Neural progenitor cell (in vitro differentiated cells): ENCODE measurements at regions not wholly inside any gene's neighbourhood (a gene's known extent, or its start where the extent isn't known, plus 50 kb on each side); places are given as distances from the start of the nearest gene placed in this dataset.
"Not testable (repeated sequence)": the region's sequence is repeated elsewhere in the genome, so short reads cannot be mapped to it uniquely, and the experiment has no call there.

ENCODE experiments used
- DNase-seq: peaks from one replicate; pipeline ENCODE4 v3.0.0-alpha.2; 2016; ENCODE audit warnings: low spot score
- H2AFZ ChIP-seq: fragments of 200-600 bp; sonication (generic); replicated peaks from 2 replicates; pipeline ENCODE4 v1.6.1; 2016; ENCODE audit warnings: antibody characterized with exemption
- H3F3A ChIP-seq: fragments of 200-600 bp; sonication (generic); 2 replicates; pipeline ENCODE4 v1.6.1; 2016; ENCODE audit warnings: antibody characterized with exemption, low read depth
- H3K27ac ChIP-seq: fragments of 200-600 bp; sonication (generic); 2 replicates; pipeline ENCODE4 v1.5.1; 2016; ENCODE audit warnings: mild to moderate bottlenecking
- H3K27me3 ChIP-seq: fragments of 200-600 bp; sonication (generic); 2 replicates; pipeline ENCODE4 v1.6.1; 2016; ENCODE audit warnings: mild to moderate bottlenecking, moderate library complexity
- H3K36me3 ChIP-seq: fragments of 200-600 bp; sonication (generic); 2 replicates; pipeline ENCODE4 v1.5.1; 2016
- H3K4me1 ChIP-seq: fragments of 200-600 bp; sonication (generic); 2 replicates; pipeline ENCODE4 v1.6.1; 2016; ENCODE audit warnings: mixed run types
- H3K4me2 ChIP-seq: fragments of 200-600 bp; sonication (generic); 2 replicates; pipeline ENCODE4 v1.6.1; 2016
- H3K4me3 ChIP-seq: fragments of 200-600 bp; sonication (generic); 2 replicates; pipeline ENCODE4 v1.5.1; 2016
- H3K79me2 ChIP-seq: fragments of 200-600 bp; sonication (generic); 2 replicates; pipeline ENCODE4 v1.6.1; 2016; ENCODE audit warnings: low read depth
- H3K9ac ChIP-seq: fragments of 200-600 bp; sonication (generic); 2 replicates; pipeline ENCODE4 v1.6.1; 2016
- H3K9me3 ChIP-seq: fragments of 200-600 bp; sonication (generic); 2 replicates; pipeline ENCODE4 v1.5.1; 2016; ENCODE audit warnings: low read depth
- H4K20me1 ChIP-seq: fragments of 200-600 bp; sonication (generic); 2 replicates; pipeline ENCODE4 v1.6.1; 2016; ENCODE audit warnings: low read depth
- H3K27ac Mint-ChIP-seq: 3 replicates; pipeline ENCODE4 v1.8.0; 2021; ENCODE audit warnings: mixed read lengths
- H3K27me3 Mint-ChIP-seq: 2 replicates; pipeline ENCODE4 v1.8.0; 2022; ENCODE audit warnings: low read depth, mild to moderate bottlenecking, inconsistent platforms, moderate library complexity, mixed read lengths; ENCODE audit not compliant: insufficient read depth
- H3K36me3 Mint-ChIP-seq: 3 replicates; pipeline ENCODE4 v1.8.0; 2021; ENCODE audit warnings: mixed read lengths
- H3K4me1 Mint-ChIP-seq: 3 replicates; pipeline ENCODE4 v1.8.0; 2021; ENCODE audit warnings: mixed read lengths
- H3K4me3 Mint-ChIP-seq: 3 replicates; pipeline ENCODE4 v1.8.0; 2021; ENCODE audit warnings: mild to moderate bottlenecking, moderate library complexity, mixed read lengths
- H3K9me3 Mint-ChIP-seq: 3 replicates; pipeline ENCODE4 v1.8.0; 2020; ENCODE audit warnings: mixed read lengths
- CTCF ChIP-seq: fragments of 200-600 bp; sonication (generic); IDR thresholded peaks from 2 replicates; pipeline ENCODE4 v1.5.1; 2017; ENCODE audit warnings: antibody characterized with exemption, mild to moderate bottlenecking
- EZH2 ChIP-seq: fragments of 200-600 bp; sonication (generic); IDR thresholded peaks from 2 replicates; pipeline ENCODE4 v1.6.1; 2017; ENCODE audit warnings: antibody characterized with exemption, mild to moderate bottlenecking, moderate library complexity
- EZH2phosphoT487 ChIP-seq: fragments of 200-600 bp; sonication (generic); IDR thresholded peaks from 2 replicates; pipeline ENCODE4 v1.6.1; 2017; ENCODE audit warnings: antibody characterized with exemption

DNA sequence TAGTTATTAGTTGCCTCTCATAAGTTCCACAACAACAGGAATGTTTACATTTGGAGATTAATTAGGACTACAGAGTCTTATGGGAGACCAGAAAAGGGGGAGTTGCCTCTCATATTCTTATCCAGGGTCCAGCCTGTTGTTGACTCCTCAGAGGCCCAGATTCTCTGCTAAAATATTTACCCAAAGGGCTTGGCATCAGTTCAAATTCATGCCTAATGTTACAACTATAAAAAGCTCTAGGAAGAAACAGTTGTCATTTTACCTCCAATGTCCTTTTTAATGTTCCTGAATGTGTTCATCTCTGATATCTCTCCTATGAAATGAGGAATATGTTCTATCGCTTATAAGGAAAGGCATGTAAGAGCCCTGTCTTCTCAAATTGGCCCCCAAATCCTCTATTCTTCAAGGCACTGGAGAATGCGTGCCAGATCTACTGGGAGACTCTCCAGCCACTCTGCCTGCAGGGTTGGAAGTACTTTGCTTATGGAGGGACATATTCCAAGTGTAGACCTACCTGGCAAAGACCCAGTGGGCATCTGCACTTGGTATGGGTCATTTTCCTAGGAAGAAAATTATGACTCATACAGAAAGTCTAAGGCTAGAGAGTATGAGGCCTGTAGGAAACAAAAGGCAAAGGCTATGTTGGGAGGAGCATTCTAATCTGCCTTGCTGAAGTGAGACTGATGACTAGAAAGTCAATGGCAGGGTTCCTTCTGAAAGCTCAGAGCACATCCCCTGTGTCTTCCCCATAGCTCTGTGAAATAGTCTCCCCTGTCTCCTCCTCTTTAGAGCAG, 192.6 kb downstream of the ESM1 start:
- Histone ChIP-seq H3K27me3 (no peaks in the 10 kb centered on the region), H3K36me3 (no peaks in the 10 kb centered on the region), H3K4me3 (no peak overlapping the region), H3K4me2 (no peak overlapping the region), H3K79me2 (no peaks in the 10 kb centered on the region), H3K27ac (no peak overlapping the region), H3K9me3 (no peaks in the 10 kb centered on the region), H3K4me1 (no peaks in the 10 kb centered on the region), H4K20me1 (no peaks in the 10 kb centered on the region), H3F3A (no peaks in the 10 kb centered on the region), H2AFZ (no peak overlapping the region), H3K9ac (no peak overlapping the region)
- Mint-ChIP-seq H3K4me1 (no peaks in the 10 kb centered on the region), H3K27me3 (peaks cover 4% of the 10 kb centered on the region), H3K27ac (no peak overlapping the region), H3K36me3 (no peaks in the 10 kb centered on the region), H3K9me3 (no peaks in the 10 kb centered on the region), H3K4me3 (no peak overlapping the region)
- TF ChIP-seq EZH2phosphoT487 (no peak), CTCF (no peak), EZH2 (no peak)
- no peak for DNase-seq

GRCh38 chr5:54787910-54788309, 197.5 kb downstream of the ESM1 start:
- H3K27ac Mint-ChIP-seq, H2AFZ ChIP-seq, H3K4me3 Mint-ChIP-seq, H3K4me2 ChIP-seq, DNase-seq, H3K9me3 ChIP-seq, H3K4me1 ChIP-seq, H3K27me3 ChIP-seq, H3K4me3 ChIP-seq, H3F3A ChIP-seq, H4K20me1 ChIP-seq, H3K27ac ChIP-seq, H3K27me3 Mint-ChIP-seq, H3K36me3 ChIP-seq, H3K36me3 Mint-ChIP-seq, H3K9ac ChIP-seq, H3K79me2 ChIP-seq, H3K9me3 Mint-ChIP-seq, H3K4me1 Mint-ChIP-seq: not testable (repeated sequence)

- no peaks in the 10 kb centered on the region for H3K79me2 ChIP-seq
- Mint-ChIP-seq H3K27me3 (peaks cover 4% of the 10 kb centered on the region), H3K36me3 (no peaks in the 10 kb centered on the region), H3K4me1 (no peaks in the 10 kb centered on the region), H3K4me3 (no peak overlapping the region), H3K9me3 (peaks cover 14% of the 10 kb centered on the region), H3K27ac (no peak overlapping the region)
- H3K4me2 ChIP-seq: no peak overlapping the region
- H3K9me3 ChIP-seq: no peaks in the 10 kb centered on the region
- no peak overlapping the region for H2AFZ ChIP-seq
- TF ChIP-seq CTCF (no peak), EZH2 (no peak), EZH2phosphoT487 (no peak)
- H3K27ac ChIP-seq: no peak overlapping the region
- no peaks in the 10 kb centered on the region for H3F3A ChIP-seq
- no peak overlapping the region for H3K4me3 ChIP-seq
- no peaks in the 10 kb centered on the region for H3K27me3 ChIP-seq
- H3K36me3 ChIP-seq: no peaks in the 10 kb centered on the region
- no peaks in the 10 kb centered on the region for H3K4me1 ChIP-seq
- no peak for DNase-seq
- no peak overlapping the region for H3K9ac ChIP-seq
- no peaks in the 10 kb centered on the region for H4K20me1 ChIP-seq
Observed at GRCh38 chr5:54785729-54786591, 199.4 kb downstream of the ESM1 start.

DNA sequence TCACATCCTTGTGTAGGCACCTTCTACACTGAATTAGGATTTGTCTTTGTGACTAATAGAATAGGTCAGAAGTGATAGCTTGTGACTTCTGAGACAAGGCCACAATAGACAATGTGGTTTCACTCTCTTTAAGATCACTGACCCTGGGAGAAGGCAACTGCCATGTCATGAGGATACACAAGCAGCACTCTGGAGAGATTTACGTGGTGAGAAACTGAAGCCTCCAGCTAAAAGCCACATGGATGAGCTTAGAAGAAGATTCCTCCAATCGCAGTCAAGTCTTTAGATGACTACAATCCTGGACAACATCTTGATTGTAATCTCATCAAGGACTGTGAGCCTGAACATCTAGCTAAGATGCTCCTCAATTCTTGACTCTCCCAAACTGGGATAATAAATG, 206.6 kb downstream of the ESM1 start:
- no peaks in the 10 kb centered on the region for H3K36me3 ChIP-seq
- H2AFZ ChIP-seq: peak overlapping the region; percentile 37
- no peak for TF ChIP-seq EZH2
- TF ChIP-seq CTCF: no peak
- TF ChIP-seq EZH2phosphoT487: no peak
- no peak overlapping the region for H3K4me3 ChIP-seq
- Mint-ChIP-seq H3K27me3 (no peaks in the 10 kb centered on the region), H3K9me3 (peaks cover 16% of the 10 kb centered on the region), H3K4me1 (peaks cover 8% of the 10 kb centered on the region), H3K4me3 (no peak overlapping the region), H3K36me3 (no peaks in the 10 kb centered on the region), H3K27ac (no peak overlapping the region)
- H3K27ac ChIP-seq: no peak overlapping the region
- no peaks in the 10 kb centered on the region for H3K27me3 ChIP-seq
- no peaks in the 10 kb centered on the region for H3K9me3 ChIP-seq
- no peaks in the 10 kb centered on the region for H4K20me1 ChIP-seq
- H3F3A ChIP-seq: no peaks in the 10 kb centered on the region
- no peak overlapping the region for H3K4me2 ChIP-seq
- no peak overlapping the region for H3K9ac ChIP-seq
- no peak for DNase-seq
- H3K4me1 ChIP-seq: no peaks in the 10 kb centered on the region
- H3K79me2 ChIP-seq: no peaks in the 10 kb centered on the region
